Left renal pelvis (tissue), 4 donors: ENCODE measurements at regions not wholly inside any gene's neighbourhood (a gene's known extent, or its start where the extent isn't known, plus 50 kb on each side); places are given as distances from the start of the nearest gene placed in this dataset.
A peak's percentile ranks its signal among the peaks of the same experiment; 100 is the strongest.

Experiments used
- DNase-seq, 4 donors: peaks; one replicate each; pipeline ENCODE4 v3.0.0-alpha.2; 2013; ENCODE audit warnings: low read depth in 4 of 4, low spot score in 3 of 4

- no peak for DNase-seq
These were observed 343.5 kb downstream of the IDS start for GRCh38 chrX:149161435-149162088.

- DNase-seq, result no peak
These were observed 347.1 kb downstream of the IDS start for GRCh38 chrX:149157976-149158375.

GRCh38 chrX:149152941-149153340, 352.2 kb downstream of the IDS start:
- DNase-seq, result no peak

GRCh38 chrX:149151805-149152757, 353.0 kb downstream of the IDS start:
- DNase-seq, result no peak

GRCh38 chrX:149145845-149146285, 359.2 kb downstream of the IDS start:
- no peak for DNase-seq

GRCh38 chrX:149131774-149132173, 373.3 kb downstream of the IDS start:
- DNase-seq, result no peak

GRCh38 chrX:149129767-149130166, 375.3 kb downstream of the IDS start:
- DNase-seq, result no peak

GRCh38 chrX:149124526-149125108, 380.5 kb downstream of the IDS start:
- DNase-seq, result no peak

- DNase-seq, result no peak
These were observed 383.7 kb downstream of the IDS start for GRCh38 chrX:149121206-149121920.

- DNase-seq, result no peak
These were observed 384.6 kb downstream of the IDS start for GRCh38 chrX:149120459-149120858.

- no peak for DNase-seq
These were observed 390.2 kb downstream of the IDS start for GRCh38 chrX:149114874-149115273.

GRCh38 chrX:149114001-149114400, 391.1 kb downstream of the IDS start:
- no peak for DNase-seq

GRCh38 chrX:149097786-149098185, 407.3 kb downstream of the IDS start:
- DNase-seq, result no peak

- DNase-seq, result no peak
These were observed 412.9 kb downstream of the IDS start for GRCh38 chrX:149092179-149092578.

GRCh38 chrX:149079805-149080406, 425.2 kb downstream of the IDS start:
- DNase-seq, result no peak

- peak in 3 of 4 donors; percentile 16 to 40 (median 22) for DNase-seq
These were observed 430.7 kb downstream of the IDS start for GRCh38 chrX:149074398-149074797.

- DNase-seq, result no peak
These were observed 431.6 kb downstream of the IDS start for GRCh38 chrX:149073479-149073878.

GRCh38 chrX:149069899-149070298, 435.2 kb downstream of the IDS start:
- no peak for DNase-seq

GRCh38 chrX:149060921-149061320, 444.2 kb downstream of the IDS start:
- DNase-seq, result no peak
